Neural progenitor cell (in vitro differentiated cells): ENCODE measurements at regions not wholly inside any gene's neighbourhood (a gene's known extent, or its start where the extent isn't known, plus 50 kb on each side); places are given as distances from the start of the nearest gene placed in this dataset.

Experiments
- DNase-seq: peaks from one replicate; pipeline ENCODE4 v3.0.0-alpha.2; 2016; ENCODE audit warnings: low spot score
- H2AFZ ChIP-seq: fragments of 200-600 bp; sonication (generic); replicated peaks from 2 replicates; pipeline ENCODE4 v1.6.1; 2016; ENCODE audit warnings: antibody characterized with exemption
- H3F3A ChIP-seq: fragments of 200-600 bp; sonication (generic); 2 replicates; pipeline ENCODE4 v1.6.1; 2016; ENCODE audit warnings: antibody characterized with exemption, low read depth
- H3K27ac ChIP-seq: fragments of 200-600 bp; sonication (generic); 2 replicates; pipeline ENCODE4 v1.5.1; 2016; ENCODE audit warnings: mild to moderate bottlenecking
- H3K27me3 ChIP-seq: fragments of 200-600 bp; sonication (generic); 2 replicates; pipeline ENCODE4 v1.6.1; 2016; ENCODE audit warnings: mild to moderate bottlenecking, moderate library complexity
- H3K36me3 ChIP-seq: fragments of 200-600 bp; sonication (generic); 2 replicates; pipeline ENCODE4 v1.5.1; 2016
- H3K4me1 ChIP-seq: fragments of 200-600 bp; sonication (generic); 2 replicates; pipeline ENCODE4 v1.6.1; 2016; ENCODE audit warnings: mixed run types
- H3K4me2 ChIP-seq: fragments of 200-600 bp; sonication (generic); 2 replicates; pipeline ENCODE4 v1.6.1; 2016
- H3K4me3 ChIP-seq: fragments of 200-600 bp; sonication (generic); 2 replicates; pipeline ENCODE4 v1.5.1; 2016
- H3K79me2 ChIP-seq: fragments of 200-600 bp; sonication (generic); 2 replicates; pipeline ENCODE4 v1.6.1; 2016; ENCODE audit warnings: low read depth
- H3K9ac ChIP-seq: fragments of 200-600 bp; sonication (generic); 2 replicates; pipeline ENCODE4 v1.6.1; 2016
- H3K9me3 ChIP-seq: fragments of 200-600 bp; sonication (generic); 2 replicates; pipeline ENCODE4 v1.5.1; 2016; ENCODE audit warnings: low read depth
- H4K20me1 ChIP-seq: fragments of 200-600 bp; sonication (generic); 2 replicates; pipeline ENCODE4 v1.6.1; 2016; ENCODE audit warnings: low read depth
- H3K27ac Mint-ChIP-seq: 3 replicates; pipeline ENCODE4 v1.8.0; 2021; ENCODE audit warnings: mixed read lengths
- H3K27me3 Mint-ChIP-seq: 2 replicates; pipeline ENCODE4 v1.8.0; 2022; ENCODE audit warnings: low read depth, mild to moderate bottlenecking, inconsistent platforms, moderate library complexity, mixed read lengths; ENCODE audit not compliant: insufficient read depth
- H3K36me3 Mint-ChIP-seq: 3 replicates; pipeline ENCODE4 v1.8.0; 2021; ENCODE audit warnings: mixed read lengths
- H3K4me1 Mint-ChIP-seq: 3 replicates; pipeline ENCODE4 v1.8.0; 2021; ENCODE audit warnings: mixed read lengths
- H3K4me3 Mint-ChIP-seq: 3 replicates; pipeline ENCODE4 v1.8.0; 2021; ENCODE audit warnings: mild to moderate bottlenecking, moderate library complexity, mixed read lengths
- H3K9me3 Mint-ChIP-seq: 3 replicates; pipeline ENCODE4 v1.8.0; 2020; ENCODE audit warnings: mixed read lengths
- CTCF ChIP-seq: fragments of 200-600 bp; sonication (generic); IDR thresholded peaks from 2 replicates; pipeline ENCODE4 v1.5.1; 2017; ENCODE audit warnings: antibody characterized with exemption, mild to moderate bottlenecking
- EZH2 ChIP-seq: fragments of 200-600 bp; sonication (generic); IDR thresholded peaks from 2 replicates; pipeline ENCODE4 v1.6.1; 2017; ENCODE audit warnings: antibody characterized with exemption, mild to moderate bottlenecking, moderate library complexity
- EZH2phosphoT487 ChIP-seq: fragments of 200-600 bp; sonication (generic); IDR thresholded peaks from 2 replicates; pipeline ENCODE4 v1.6.1; 2017; ENCODE audit warnings: antibody characterized with exemption

GRCh38 chr14:83607682-83608081 is 1922.3 kb upstream of the FLRT2 start:
- Histone ChIP-seq H3K9ac (no peak overlapping the region), H3K27me3 (no peaks in the 10 kb centered on the region), H3K9me3 (no peaks in the 10 kb centered on the region), H2AFZ (peak overlapping the region; percentile 27), H3F3A (no peaks in the 10 kb centered on the region), H3K27ac (no peak overlapping the region), H3K4me2 (no peak overlapping the region), H3K79me2 (no peaks in the 10 kb centered on the region), H3K36me3 (no peaks in the 10 kb centered on the region), H4K20me1 (no peaks in the 10 kb centered on the region), H3K4me3 (no peak overlapping the region), H3K4me1 (no peaks in the 10 kb centered on the region)
- TF ChIP-seq CTCF (no peak), EZH2phosphoT487 (no peak), EZH2 (no peak)
- DNase-seq = no peak
- Mint-ChIP-seq H3K27ac (no peak overlapping the region), H3K4me1 (no peaks in the 10 kb centered on the region), H3K9me3 (peaks cover 8% of the 10 kb centered on the region), H3K4me3 (no peak overlapping the region), H3K36me3 (no peaks in the 10 kb centered on the region), H3K27me3 (no peaks in the 10 kb centered on the region)

GRCh38 chr14:83611491-83611890 is 1918.5 kb upstream of the FLRT2 start:
- no peaks in the 10 kb centered on the region for H3K27me3 Mint-ChIP-seq
- H3K4me3 Mint-ChIP-seq = no peak overlapping the region
- H3K9me3 ChIP-seq = no peaks in the 10 kb centered on the region
- H2AFZ ChIP-seq = no peak overlapping the region
- no peaks in the 10 kb centered on the region for H3K79me2 ChIP-seq
- no peak overlapping the region for H3K9ac ChIP-seq
- no peaks in the 10 kb centered on the region for H3K4me1 ChIP-seq
- H3K27ac ChIP-seq = no peak overlapping the region
- H3K27ac Mint-ChIP-seq = no peak overlapping the region
- H3K36me3 ChIP-seq = no peaks in the 10 kb centered on the region
- no peak for DNase-seq
- TF ChIP-seq CTCF (no peak), EZH2 (no peak), EZH2phosphoT487 (no peak)
- no peaks in the 10 kb centered on the region for H4K20me1 ChIP-seq
- peaks cover 2% of the 10 kb centered on the region for H3K9me3 Mint-ChIP-seq
- no peaks in the 10 kb centered on the region for H3F3A ChIP-seq
- no peaks in the 10 kb centered on the region for H3K27me3 ChIP-seq
- no peaks in the 10 kb centered on the region for H3K36me3 Mint-ChIP-seq
- H3K4me2 ChIP-seq = no peak overlapping the region
- no peaks in the 10 kb centered on the region for H3K4me1 Mint-ChIP-seq
- no peak overlapping the region for H3K4me3 ChIP-seq

GRCh38 chr14:83611906-83612390 is 1918.0 kb upstream of the FLRT2 start:
- Histone ChIP-seq H3F3A (no peaks in the 10 kb centered on the region), H3K4me1 (no peaks in the 10 kb centered on the region), H3K4me2 (no peak overlapping the region), H2AFZ (peak overlapping the region; percentile 35), H3K27ac (no peak overlapping the region), H3K9ac (no peak overlapping the region), H3K79me2 (no peaks in the 10 kb centered on the region), H3K4me3 (no peak overlapping the region), H3K9me3 (no peaks in the 10 kb centered on the region), H3K27me3 (no peaks in the 10 kb centered on the region), H3K36me3 (no peaks in the 10 kb centered on the region), H4K20me1 (no peaks in the 10 kb centered on the region)
- H3K4me3 Mint-ChIP-seq = no peak overlapping the region
- H3K27ac Mint-ChIP-seq = no peak overlapping the region
- no peaks in the 10 kb centered on the region for H3K36me3 Mint-ChIP-seq
- no peaks in the 10 kb centered on the region for H3K27me3 Mint-ChIP-seq
- DNase-seq = no peak
- H3K9me3 Mint-ChIP-seq = no peaks in the 10 kb centered on the region
- TF ChIP-seq EZH2 (no peak), CTCF (no peak), EZH2phosphoT487 (no peak)
- H3K4me1 Mint-ChIP-seq = no peaks in the 10 kb centered on the region

- no peak overlapping the region for H3K4me3 Mint-ChIP-seq
- no peaks in the 10 kb centered on the region for H3F3A ChIP-seq
Observed at GRCh38 chr14:83614956-83615355, 1915.0 kb upstream of the FLRT2 start.

More at GRCh38 chr14:83614956-83615355, 1915.0 kb upstream of the FLRT2 start:
- no peaks in the 10 kb centered on the region for H3K36me3 Mint-ChIP-seq
- peaks cover 5% of the 10 kb centered on the region for H3K27me3 Mint-ChIP-seq
- H3K27ac Mint-ChIP-seq = no peak overlapping the region
- H3K4me1 Mint-ChIP-seq = no peaks in the 10 kb centered on the region
- Histone ChIP-seq H3K36me3 (no peaks in the 10 kb centered on the region), H3K27ac (no peak overlapping the region), H3K9ac (no peak overlapping the region), H3K9me3 (no peaks in the 10 kb centered on the region), H3K27me3 (no peaks in the 10 kb centered on the region), H3K4me2 (no peak overlapping the region), H2AFZ (no peak overlapping the region), H3K4me1 (no peaks in the 10 kb centered on the region), H3K4me3 (no peak overlapping the region), H3K79me2 (no peaks in the 10 kb centered on the region), H4K20me1 (no peaks in the 10 kb centered on the region)
- H3K9me3 Mint-ChIP-seq = peaks cover 2% of the 10 kb centered on the region
- DNase-seq = no peak
- TF ChIP-seq EZH2 (no peak), CTCF (no peak), EZH2phosphoT487 (no peak)
